ENCODE measurements at regions not wholly inside any gene's neighbourhood (a gene's known extent, or its start where the extent isn't known, plus 50 kb on each side); places are given as distances from the start of the nearest gene placed in this dataset.

- Mint-ChIP-seq H3K27me3 (no peaks in the 10 kb centered on the region), H3K4me1 (no peaks in the 10 kb centered on the region), H3K9me3 (no peaks in the 10 kb centered on the region), H3K27ac (no peak overlapping the region), H3K36me3 (ENCODE audit: low read depth) (no peaks in the 10 kb centered on the region), H3K4me3 (no peak overlapping the region)
- ChIA-PET CTCF (no interaction called here), POLR2A (no interaction called here)
- ATAC-seq (ENCODE audit: low read depth) (no peak), DNase-seq (no peak)
- intact Hi-C loops (cut with micrococcal nuclease) = no loop called here
- TF ChIP-seq, protein P1, sequence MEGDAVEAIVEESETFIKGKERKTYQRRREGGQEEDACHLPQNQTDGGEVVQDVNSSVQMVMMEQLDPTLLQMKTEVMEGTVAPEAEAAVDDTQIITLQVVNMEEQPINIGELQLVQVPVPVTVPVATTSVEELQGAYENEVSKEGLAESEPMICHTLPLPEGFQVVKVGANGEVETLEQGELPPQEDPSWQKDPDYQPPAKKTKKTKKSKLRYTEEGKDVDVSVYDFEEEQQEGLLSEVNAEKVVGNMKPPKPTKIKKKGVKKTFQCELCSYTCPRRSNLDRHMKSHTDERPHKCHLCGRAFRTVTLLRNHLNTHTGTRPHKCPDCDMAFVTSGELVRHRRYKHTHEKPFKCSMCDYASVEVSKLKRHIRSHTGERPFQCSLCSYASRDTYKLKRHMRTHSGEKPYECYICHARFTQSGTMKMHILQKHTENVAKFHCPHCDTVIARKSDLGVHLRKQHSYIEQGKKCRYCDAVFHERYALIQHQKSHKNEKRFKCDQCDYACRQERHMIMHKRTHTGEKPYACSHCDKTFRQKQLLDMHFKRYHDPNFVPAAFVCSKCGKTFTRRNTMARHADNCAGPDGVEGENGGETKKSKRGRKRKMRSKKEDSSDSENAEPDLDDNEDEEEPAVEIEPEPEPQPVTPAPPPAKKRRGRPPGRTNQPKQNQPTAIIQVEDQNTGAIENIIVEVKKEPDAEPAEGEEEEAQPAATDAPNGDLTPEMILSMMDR (IDR thresholded peaks at IDR 0.05) = no peak
These were observed 354.1 kb downstream of the RFPL4B start for GRCh38 chr6:112701201-112701600.

- Mint-ChIP-seq H3K4me3 (no peak overlapping the region), H3K4me1 (no peaks in the 10 kb centered on the region), H3K27ac (no peak overlapping the region), H3K36me3 (ENCODE audit: low read depth) (no peaks in the 10 kb centered on the region), H3K27me3 (no peaks in the 10 kb centered on the region), H3K9me3 (no peaks in the 10 kb centered on the region)
- ChIA-PET POLR2A (no interaction called here), CTCF (no interaction called here)
- DNase-seq (no peak), ATAC-seq (ENCODE audit: low read depth) (no peak)
- intact Hi-C loops (cut with micrococcal nuclease) = no loop called here
- TF ChIP-seq, protein P1 (IDR thresholded peaks at IDR 0.05) = no peak
These were observed 363.6 kb downstream of the RFPL4B start for GRCh38 chr6:112710710-112711109.

- Mint-ChIP-seq H3K4me1 (no peaks in the 10 kb centered on the region), H3K27me3 (no peaks in the 10 kb centered on the region), H3K27ac (no peak overlapping the region)
These were observed 366.3 kb downstream of the RFPL4B start for GRCh38 chr6:112713402-112713801.

GRCh38 chr6:112717401-112717800 is 370.3 kb downstream of the RFPL4B start:
- Mint-ChIP-seq H3K27me3 (no peaks in the 10 kb centered on the region), H3K9me3 (no peaks in the 10 kb centered on the region), H3K4me1 (no peaks in the 10 kb centered on the region), H3K27ac (no peak overlapping the region), H3K4me3 (no peak overlapping the region), H3K36me3 (ENCODE audit: low read depth) (no peaks in the 10 kb centered on the region)
- DNase-seq = no peak
- ChIA-PET POLR2A (no interaction called here), CTCF (no interaction called here)
- intact Hi-C loops (cut with micrococcal nuclease) = no loop called here
- TF ChIP-seq, protein P1 (IDR thresholded peaks at IDR 0.05) = no peak
- no peak for ATAC-seq (ENCODE audit: low read depth)

More at GRCh38 chr6:112713402-112713801, 366.3 kb downstream of the RFPL4B start:
- no peaks in the 10 kb centered on the region for H3K9me3 Mint-ChIP-seq
- intact Hi-C loops (cut with micrococcal nuclease) = no loop called here
- TF ChIP-seq, protein P1 (IDR thresholded peaks at IDR 0.05) = no peak
- CTCF ChIA-PET = no interaction called here
- H3K36me3 Mint-ChIP-seq (ENCODE audit: low read depth) = no peaks in the 10 kb centered on the region
- POLR2A ChIA-PET = no interaction called here
- ATAC-seq (ENCODE audit: low read depth) = no peak
- H3K4me3 Mint-ChIP-seq = no peak overlapping the region
- DNase-seq = no peak

- no peak for DNase-seq
- H3K9me3 Mint-ChIP-seq = no peaks in the 10 kb centered on the region
- no peaks in the 10 kb centered on the region for H3K36me3 Mint-ChIP-seq (ENCODE audit: low read depth)
- no peak for ATAC-seq (ENCODE audit: low read depth)
- TF ChIP-seq, protein P1 (IDR thresholded peaks at IDR 0.05) = no peak
- no peak overlapping the region for H3K4me3 Mint-ChIP-seq
- no peak overlapping the region for H3K27ac Mint-ChIP-seq
- no peaks in the 10 kb centered on the region for H3K27me3 Mint-ChIP-seq
- POLR2A ChIA-PET = no interaction called here
- H3K4me1 Mint-ChIP-seq = no peaks in the 10 kb centered on the region
- intact Hi-C loops (cut with micrococcal nuclease) = no loop called here
- CTCF ChIA-PET = no interaction called here
These were observed 370.7 kb downstream of the RFPL4B start for GRCh38 chr6:112717856-112718255.
